ENCODE measurements at regions not wholly inside any gene's neighbourhood (a gene's known extent, or its start where the extent isn't known, plus 50 kb on each side); places are given as distances from the start of the nearest gene placed in this dataset.
"Not testable (repeated sequence)": the region's sequence is repeated elsewhere in the genome, so short reads cannot be mapped to it uniquely, and the experiment has no call there.

- TF ChIP-seq, protein P1, sequence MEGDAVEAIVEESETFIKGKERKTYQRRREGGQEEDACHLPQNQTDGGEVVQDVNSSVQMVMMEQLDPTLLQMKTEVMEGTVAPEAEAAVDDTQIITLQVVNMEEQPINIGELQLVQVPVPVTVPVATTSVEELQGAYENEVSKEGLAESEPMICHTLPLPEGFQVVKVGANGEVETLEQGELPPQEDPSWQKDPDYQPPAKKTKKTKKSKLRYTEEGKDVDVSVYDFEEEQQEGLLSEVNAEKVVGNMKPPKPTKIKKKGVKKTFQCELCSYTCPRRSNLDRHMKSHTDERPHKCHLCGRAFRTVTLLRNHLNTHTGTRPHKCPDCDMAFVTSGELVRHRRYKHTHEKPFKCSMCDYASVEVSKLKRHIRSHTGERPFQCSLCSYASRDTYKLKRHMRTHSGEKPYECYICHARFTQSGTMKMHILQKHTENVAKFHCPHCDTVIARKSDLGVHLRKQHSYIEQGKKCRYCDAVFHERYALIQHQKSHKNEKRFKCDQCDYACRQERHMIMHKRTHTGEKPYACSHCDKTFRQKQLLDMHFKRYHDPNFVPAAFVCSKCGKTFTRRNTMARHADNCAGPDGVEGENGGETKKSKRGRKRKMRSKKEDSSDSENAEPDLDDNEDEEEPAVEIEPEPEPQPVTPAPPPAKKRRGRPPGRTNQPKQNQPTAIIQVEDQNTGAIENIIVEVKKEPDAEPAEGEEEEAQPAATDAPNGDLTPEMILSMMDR (conservative IDR thresholded peaks at IDR 0.05; ENCODE audit: low read depth, low read length) = not testable (repeated sequence)
- not testable (repeated sequence) for TF ChIP-seq EZH2phosphoT487 (IDR thresholded peaks at IDR 0.05; ENCODE audit: borderline replicate concordance, low read length)
These were observed 443.8 kb downstream of the BRD1 start for GRCh38 chr22:49383909-49384308.

Data from PC-3 (cell line).